ENCODE measurements at regions not wholly inside any gene's neighbourhood (a gene's known extent, or its start where the extent isn't known, plus 50 kb on each side); places are given as distances from the start of the nearest gene placed in this dataset.

- TF ChIP-seq CTCF (IDR thresholded peaks at IDR 0.05): no peak
Measured at GRCh38 chr13:93017493-93018112, 209.0 kb upstream of the GPC6 start.

- no peak for TF ChIP-seq CTCF (IDR thresholded peaks at IDR 0.05)
Measured at GRCh38 chr13:93023929-93024328, 202.7 kb upstream of the GPC6 start.

- no peak for TF ChIP-seq CTCF (IDR thresholded peaks at IDR 0.05)
Measured at GRCh38 chr13:93025984-93026383, 200.6 kb upstream of the GPC6 start.

GRCh38 chr13:93029536-93029935 lies 197.1 kb upstream of the GPC6 start:
- TF ChIP-seq CTCF (IDR thresholded peaks at IDR 0.05): no peak

GRCh38 chr13:93036380-93036779 lies 190.2 kb upstream of the GPC6 start:
- TF ChIP-seq CTCF (IDR thresholded peaks at IDR 0.05): no peak

GRCh38 chr13:93037780-93038179 lies 188.8 kb upstream of the GPC6 start:
- TF ChIP-seq CTCF (IDR thresholded peaks at IDR 0.05): no peak

GRCh38 chr13:93038187-93038586 lies 188.4 kb upstream of the GPC6 start:
- no peak for TF ChIP-seq CTCF (IDR thresholded peaks at IDR 0.05)

- TF ChIP-seq CTCF (IDR thresholded peaks at IDR 0.05): no peak
Measured at GRCh38 chr13:93039131-93039530, 187.5 kb upstream of the GPC6 start.

Measured in LNCAP (cell line).